CD4-positive, alpha-beta T cell treated with Interleukin-4 for 4 hours (primary cell): ENCODE measurements at regions not wholly inside any gene's neighbourhood (a gene's known extent, or its start where the extent isn't known, plus 50 kb on each side); places are given as distances from the start of the nearest gene placed in this dataset.
"Not testable (repeated sequence)": the region's sequence is repeated elsewhere in the genome, so short reads cannot be mapped to it uniquely, and the experiment has no call there.

Experiments
- DNase-seq: peaks from one replicate; pipeline ENCODE4 v3.0.0-alpha.2; 2020

GRCh38 chr5:53276825-53277224 is 167.3 kb upstream of the MOCS2 start:
- no peak for DNase-seq

- no peak for DNase-seq
Observed at GRCh38 chr5:53277491-53277890, 167.9 kb upstream of the MOCS2 start.

GRCh38 chr5:53287573-53287972 is 178.0 kb upstream of the MOCS2 start:
- DNase-seq = no peak

GRCh38 chr5:53288511-53288910 is 179.0 kb upstream of the MOCS2 start:
- DNase-seq = no peak

- DNase-seq = no peak
Observed at GRCh38 chr5:53291047-53291446, 181.5 kb upstream of the MOCS2 start.

- no peak for DNase-seq
Observed at GRCh38 chr5:53291528-53291927, 182.0 kb upstream of the MOCS2 start.

GRCh38 chr5:53298841-53299240 is 181.6 kb upstream of the FST start:
- DNase-seq = no peak

- DNase-seq = no peak
Observed at GRCh38 chr5:53302529-53302928, 177.9 kb upstream of the FST start.

GRCh38 chr5:53303105-53303504 is 177.3 kb upstream of the FST start:
- DNase-seq = no peak

- DNase-seq = not testable (repeated sequence)
Observed at GRCh38 chr5:53305316-53305715, 175.1 kb upstream of the FST start.

- DNase-seq = no peak
Observed at GRCh38 chr5:53309653-53310052, 170.8 kb upstream of the FST start.

- no peak for DNase-seq
Observed at GRCh38 chr5:53311681-53312080, 168.7 kb upstream of the FST start.

GRCh38 chr5:53313145-53313544 is 167.3 kb upstream of the FST start:
- DNase-seq = no peak

- DNase-seq = no peak
Observed at GRCh38 chr5:53318303-53318702, 162.1 kb upstream of the FST start.

GRCh38 chr5:53319315-53319714 is 161.1 kb upstream of the FST start:
- no peak for DNase-seq

- DNase-seq = no peak
Observed at GRCh38 chr5:53321073-53321472, 159.4 kb upstream of the FST start.

- DNase-seq = no peak
Observed at GRCh38 chr5:53321721-53322120, 158.7 kb upstream of the FST start.

- DNase-seq = no peak
Observed at GRCh38 chr5:53322257-53322656, 158.2 kb upstream of the FST start.

GRCh38 chr5:53323511-53323910 is 156.9 kb upstream of the FST start:
- no peak for DNase-seq

GRCh38 chr5:53323943-53324642 is 156.3 kb upstream of the FST start:
- DNase-seq = no peak

GRCh38 chr5:53326424-53327153 is 153.8 kb upstream of the FST start:
- DNase-seq = no peak

GRCh38 chr5:53327811-53328334 is 152.6 kb upstream of the FST start:
- no peak for DNase-seq

- DNase-seq = no peak
Observed at GRCh38 chr5:53330491-53330890, 149.9 kb upstream of the FST start.

GRCh38 chr5:53331463-53331862 is 149.0 kb upstream of the FST start:
- no peak for DNase-seq

GRCh38 chr5:53333160-53333559 is 147.3 kb upstream of the FST start:
- DNase-seq = no peak
